Jurkat, Clone E6-1 (cell line): ENCODE measurements at regions not wholly inside any gene's neighbourhood (a gene's known extent, or its start where the extent isn't known, plus 50 kb on each side); places are given as distances from the start of the nearest gene placed in this dataset.

Experiments used
- DNase-seq: peaks from one replicate; pipeline ENCODE4 v3.0.0-alpha.2; 2011; ENCODE audit warnings: low read depth, low spot score
- H3K4me3 ChIP-seq: 2 replicates; pipeline ENCODE4 v1.5.1; 2011; ENCODE audit warnings: mild to moderate bottlenecking, low read length, control low read depth, moderate library complexity

DNA sequence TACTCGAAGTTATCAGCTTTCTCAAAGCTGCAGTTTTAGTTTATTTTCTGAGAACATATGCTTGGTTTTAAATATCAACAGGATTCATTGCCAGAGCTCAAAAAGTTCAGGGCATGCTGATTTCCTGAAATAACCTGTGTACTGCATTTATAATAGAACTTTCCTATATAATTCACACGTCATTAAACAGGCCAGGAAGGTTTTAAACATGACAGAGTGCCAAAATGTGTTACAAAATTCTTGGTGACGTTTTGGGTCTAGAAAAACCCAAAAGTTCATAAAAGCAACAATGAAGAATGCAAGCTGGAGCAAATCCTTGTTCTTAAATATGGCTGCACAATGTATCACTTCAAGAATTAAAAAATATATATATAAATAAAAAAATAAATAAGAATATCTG, 1139.1 kb downstream of the CDH11 start:
- DNase-seq, result no peak
- H3K4me3 ChIP-seq, result no peak overlapping the region

DNA sequence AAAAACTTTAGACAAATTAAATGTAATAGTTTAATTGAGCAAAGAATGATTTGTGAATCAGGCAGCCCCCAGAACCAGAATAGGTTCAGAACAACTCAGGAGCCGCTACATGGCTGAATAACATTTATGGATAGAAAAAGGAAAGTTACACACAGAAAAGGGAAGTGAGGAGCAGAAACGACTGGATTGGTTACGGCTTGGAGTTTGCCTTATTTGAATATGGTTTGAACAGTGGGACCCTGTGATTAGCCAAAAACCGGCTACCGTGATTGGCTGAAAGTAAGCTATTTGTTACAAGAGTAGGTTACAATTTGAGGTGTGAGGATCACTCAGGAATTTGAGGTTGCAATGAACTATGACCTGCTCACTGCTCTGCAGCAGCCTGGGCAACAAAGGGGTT, 1139.8 kb downstream of the CDH11 start:
- no peak for DNase-seq
- H3K4me3 ChIP-seq, result no peak overlapping the region

DNA sequence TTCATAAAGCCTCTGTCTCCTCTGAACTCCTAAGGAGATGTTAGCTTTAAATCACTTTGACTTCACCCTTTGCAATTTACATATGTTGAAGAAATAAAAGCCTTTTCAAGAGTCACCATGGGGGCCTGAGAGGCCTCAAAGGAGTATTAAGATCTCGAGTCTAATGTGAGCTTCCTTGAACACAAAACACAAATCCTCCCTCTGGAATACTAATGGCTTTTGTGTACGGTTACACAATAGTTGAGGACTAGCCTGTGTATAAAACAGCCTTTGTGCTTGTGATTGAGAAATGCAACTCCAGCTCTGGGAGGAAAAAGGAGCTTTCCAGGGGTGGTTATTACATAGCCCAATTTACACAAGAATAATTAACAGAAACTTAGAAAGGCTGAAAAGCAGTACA, 1140.2 kb downstream of the CDH11 start:
- DNase-seq, result no peak
- no peak overlapping the region for H3K4me3 ChIP-seq

DNA sequence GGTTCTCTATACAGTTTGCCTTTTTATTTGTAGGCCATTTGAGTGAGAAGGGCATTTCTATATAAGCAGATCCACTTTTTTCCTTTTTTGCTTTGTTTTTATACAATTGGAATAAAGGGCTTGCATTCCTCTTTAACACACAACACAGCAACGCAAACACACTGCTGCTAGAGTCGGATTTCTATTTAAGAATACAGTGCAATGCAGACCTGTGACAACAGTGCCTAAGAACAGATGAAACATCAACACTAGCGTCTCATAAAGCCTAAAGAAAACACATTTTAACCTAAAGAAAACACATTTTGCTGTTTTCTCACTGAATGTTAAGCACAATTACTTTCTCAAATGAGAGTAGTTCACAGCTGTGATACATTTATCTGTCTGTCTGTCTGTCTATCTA, 1141.1 kb downstream of the CDH11 start:
- no peak for DNase-seq
- H3K4me3 ChIP-seq, result no peak overlapping the region

DNA sequence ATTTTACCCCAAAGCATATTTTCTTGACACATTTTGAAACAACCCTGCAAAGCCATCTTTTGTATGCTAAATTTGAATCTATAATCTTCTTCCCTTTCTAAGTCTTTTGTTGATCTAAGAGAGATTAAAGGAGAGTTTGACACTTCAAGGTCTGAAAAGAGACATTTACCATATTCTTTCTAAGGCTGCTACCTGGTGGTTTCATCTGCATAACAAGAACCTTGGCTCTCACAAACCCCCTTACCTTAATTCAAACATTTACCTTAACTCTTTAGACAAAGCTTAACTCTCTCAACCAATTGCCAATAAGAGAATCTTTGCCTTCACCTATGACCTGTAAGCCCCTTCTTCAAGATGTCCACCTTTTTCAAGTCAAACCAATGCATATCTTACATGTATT, 1143.6 kb downstream of the CDH11 start:
- no peak overlapping the region for H3K4me3 ChIP-seq
- DNase-seq, result no peak

DNA sequence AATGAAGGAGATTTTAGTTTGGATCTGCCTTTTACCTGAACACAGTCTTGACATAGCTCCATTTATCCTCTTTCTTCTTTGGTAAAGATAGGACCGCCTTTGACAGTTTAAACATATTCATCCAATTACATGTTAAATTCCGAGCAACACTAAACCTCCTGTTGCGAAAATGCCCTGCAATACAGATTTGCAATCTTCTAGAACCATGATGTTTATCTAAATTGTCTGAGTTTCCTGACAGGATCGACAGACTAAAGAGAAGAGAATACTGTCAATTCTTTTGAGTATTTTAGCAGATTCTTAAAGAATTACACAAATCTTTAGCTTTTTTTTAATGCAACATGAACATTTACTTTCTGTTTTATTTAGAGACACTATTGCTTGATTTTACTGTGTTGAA, 1145.5 kb downstream of the CDH11 start:
- no peak overlapping the region for H3K4me3 ChIP-seq
- DNase-seq, result no peak

DNA sequence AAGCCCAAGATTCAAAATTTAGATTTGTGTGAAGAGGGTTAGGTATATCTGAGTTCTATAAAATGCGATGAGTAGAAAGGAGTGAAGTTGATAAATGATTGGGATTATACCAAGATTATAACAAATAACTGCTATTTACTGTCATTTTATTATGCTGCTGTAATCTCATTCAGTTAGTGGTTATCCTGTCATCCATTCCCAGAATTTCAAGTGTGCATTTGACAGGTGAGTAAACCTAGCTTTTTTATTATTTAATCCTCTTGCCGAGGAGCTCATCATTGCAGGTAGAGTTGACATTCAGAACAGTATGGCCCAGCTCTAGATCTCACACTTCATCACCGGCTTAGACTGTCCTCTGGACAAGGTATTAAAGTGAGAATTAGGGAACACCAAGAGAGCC, 1146.2 kb downstream of the CDH11 start:
- no peak for DNase-seq
- H3K4me3 ChIP-seq, result no peak overlapping the region

DNA sequence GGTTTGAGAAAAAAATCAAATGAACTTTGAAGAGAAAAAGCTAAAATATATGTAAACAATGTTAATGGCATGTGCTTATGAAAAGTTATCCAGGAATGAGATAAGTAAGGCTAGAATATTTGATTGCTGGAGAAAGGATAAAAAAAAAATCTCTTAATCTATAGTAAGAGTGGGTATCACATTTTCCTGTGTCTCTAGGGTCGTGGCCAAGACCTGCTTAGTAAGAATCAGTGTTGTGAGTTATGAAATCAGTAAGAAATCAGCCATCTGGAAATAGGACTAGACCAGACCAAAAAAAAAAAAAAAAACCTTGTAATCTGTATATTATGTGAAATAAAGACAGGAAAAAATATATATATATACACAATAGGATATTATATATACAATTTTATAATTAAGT, 1153.9 kb downstream of the CDH11 start:
- H3K4me3 ChIP-seq, result no peak overlapping the region
- DNase-seq, result no peak

DNA sequence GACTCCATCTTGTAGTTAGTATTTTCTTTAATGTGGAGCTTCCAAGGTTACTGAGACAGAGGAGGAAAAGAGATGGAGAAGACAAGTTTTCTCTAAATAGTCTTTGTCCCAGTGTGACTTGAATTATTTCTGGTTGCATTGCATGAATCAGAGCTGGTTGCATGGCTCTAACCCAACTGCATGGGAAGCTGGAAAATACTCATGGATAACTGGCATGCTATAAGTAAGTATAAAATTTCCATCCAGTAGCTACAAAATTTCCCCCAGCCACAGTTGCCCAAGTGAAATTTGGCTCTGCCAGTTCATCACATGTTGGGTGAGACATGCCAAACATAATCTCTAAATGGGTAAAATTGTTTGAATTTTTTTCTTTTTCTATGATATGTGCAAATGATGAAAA, 1161.5 kb downstream of the CDH11 start:
- DNase-seq, result no peak
- no peak overlapping the region for H3K4me3 ChIP-seq

DNA sequence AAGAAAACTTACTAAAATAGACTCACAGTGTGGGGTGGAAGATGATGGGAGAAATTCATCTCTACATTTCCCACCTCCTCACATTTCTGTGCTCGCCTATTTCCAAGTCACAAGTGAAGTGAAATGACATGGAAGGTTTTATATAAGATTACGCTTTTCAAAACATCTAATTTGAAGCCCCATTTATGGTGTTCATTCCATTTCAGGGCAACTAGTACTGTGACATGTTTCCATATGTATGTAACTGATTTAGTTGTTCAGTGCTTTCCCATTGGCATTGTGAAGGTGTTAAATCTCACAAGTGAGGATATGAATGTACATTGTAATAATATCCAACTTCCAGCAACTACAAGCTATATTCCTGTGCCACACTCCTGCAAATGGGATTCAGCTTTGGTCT, 1174.8 kb downstream of the CDH11 start:
- DNase-seq, result no peak
- H3K4me3 ChIP-seq, result no peak overlapping the region

DNA sequence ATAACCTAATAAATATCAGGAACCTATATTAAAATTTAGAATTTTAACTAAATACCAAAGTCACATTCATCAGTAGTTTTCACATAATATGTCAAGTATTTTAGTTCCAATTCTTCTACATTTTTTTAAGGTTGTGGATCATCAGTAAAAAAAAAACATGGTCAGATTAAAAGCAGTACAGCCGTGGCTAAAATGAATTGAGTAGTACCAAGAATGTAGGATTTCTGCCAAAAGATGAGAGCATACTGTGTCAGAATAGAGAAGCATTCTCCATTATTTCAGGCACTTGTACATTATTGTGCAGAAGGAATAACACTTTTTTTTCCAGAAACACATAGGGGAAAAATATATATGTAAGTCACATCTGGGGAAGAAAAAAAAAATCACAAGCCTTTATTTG, 1176.1 kb downstream of the CDH11 start:
- no peak for DNase-seq

DNA sequence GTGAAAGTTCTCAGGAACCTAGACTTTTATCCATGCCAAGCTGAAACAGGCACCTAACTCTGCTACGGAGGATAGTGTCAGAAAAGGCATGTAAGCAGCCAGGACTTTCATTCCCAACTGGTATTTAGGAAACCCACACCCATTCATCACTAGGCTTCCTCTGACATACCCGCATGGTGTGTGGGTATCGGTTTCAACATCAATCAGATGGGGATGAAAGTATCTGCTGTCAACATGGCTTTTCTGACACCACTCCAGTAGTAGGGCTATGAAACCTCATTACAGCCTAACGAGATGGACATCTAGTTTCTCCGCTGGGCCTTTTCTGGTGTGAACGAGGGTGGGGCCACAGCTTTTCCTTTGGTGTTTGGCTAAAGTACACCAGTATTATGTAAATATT, 1178.3 kb downstream of the CDH11 start:
- DNase-seq, result no peak
- H3K4me3 ChIP-seq, result no peak overlapping the region

More for the DNA sequence above, 1176.1 kb downstream of the CDH11 start:
- no peak overlapping the region for H3K4me3 ChIP-seq

DNA sequence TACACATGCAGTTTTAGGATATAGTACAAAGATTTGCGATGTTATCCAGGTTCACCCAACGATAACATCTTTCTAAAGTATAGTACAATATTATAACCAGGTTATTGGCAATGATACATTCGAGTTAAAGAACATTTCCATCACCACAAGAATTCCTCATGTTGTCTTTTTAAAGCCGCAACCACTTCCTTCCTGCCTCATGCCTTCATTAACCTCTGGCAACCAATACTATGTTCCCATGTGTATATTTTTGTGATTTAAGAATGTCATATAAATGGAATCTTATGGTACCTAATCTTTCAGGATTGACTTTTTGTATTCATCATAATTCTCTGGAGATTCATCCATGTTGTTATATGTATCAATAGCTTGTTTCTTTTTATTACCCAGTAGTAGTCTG, 1183.2 kb downstream of the CDH11 start:
- DNase-seq, result no peak
- H3K4me3 ChIP-seq, result no peak overlapping the region

DNA sequence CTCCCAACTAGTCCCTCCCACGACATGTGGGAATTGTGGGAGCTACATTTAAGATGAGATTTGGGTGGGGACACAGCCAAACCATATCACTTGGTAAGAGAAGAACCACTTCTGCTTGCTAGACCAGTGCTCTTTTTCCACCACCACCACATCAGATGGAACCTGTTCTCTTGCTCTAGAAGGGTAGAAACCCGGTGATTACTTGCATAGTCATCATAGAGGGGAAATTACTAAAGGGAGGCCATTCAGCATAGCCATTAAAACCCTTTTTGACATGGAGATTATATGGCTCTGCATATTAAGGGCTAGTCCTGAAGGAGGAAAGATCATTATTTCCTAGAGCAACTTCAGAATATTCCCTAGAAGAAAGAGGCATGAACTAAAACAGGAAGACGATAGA, 1188.0 kb downstream of the CDH11 start:
- H3K4me3 ChIP-seq, result no peak overlapping the region
- DNase-seq, result no peak

DNA sequence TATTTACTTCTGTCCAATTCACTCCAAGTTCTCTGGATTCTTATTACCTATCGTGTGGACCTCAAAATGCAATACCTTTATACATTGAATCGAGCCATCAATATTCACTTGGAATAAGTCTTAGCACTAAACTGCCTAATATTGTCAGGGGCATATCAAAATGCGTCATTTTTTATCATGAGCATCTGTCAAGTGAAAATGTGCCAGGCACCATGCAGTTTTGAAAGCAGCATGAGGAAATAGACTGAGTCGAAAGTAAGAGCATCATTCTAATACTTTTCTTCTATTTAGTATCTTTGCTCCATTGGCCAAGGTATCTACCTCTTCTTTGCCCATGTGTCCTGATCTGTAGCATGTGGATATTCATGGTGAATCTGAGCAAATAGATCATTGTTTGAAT, 1193.4 kb downstream of the CDH11 start:
- no peak for DNase-seq
- no peak overlapping the region for H3K4me3 ChIP-seq

DNA sequence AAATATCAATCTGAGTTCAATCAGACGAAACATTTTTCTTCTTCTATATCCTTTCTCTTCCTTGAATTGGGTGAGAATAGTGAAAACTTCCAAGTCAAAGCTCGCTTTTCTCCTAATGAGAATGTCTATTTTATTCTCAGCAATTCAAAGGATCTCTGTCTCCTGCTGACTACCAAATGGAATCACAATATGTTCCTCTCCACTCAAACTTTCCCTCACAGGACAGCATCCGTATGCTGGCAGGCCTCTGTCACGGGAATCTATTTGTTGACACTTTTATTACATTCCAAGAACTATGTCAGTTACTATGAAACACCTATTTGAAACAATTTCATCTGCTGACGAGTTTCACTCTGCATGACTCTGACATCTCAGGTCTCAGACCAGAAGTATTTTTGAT, 1196.6 kb downstream of the CDH11 start:
- H3K4me3 ChIP-seq, result no peak overlapping the region
- DNase-seq, result no peak

DNA sequence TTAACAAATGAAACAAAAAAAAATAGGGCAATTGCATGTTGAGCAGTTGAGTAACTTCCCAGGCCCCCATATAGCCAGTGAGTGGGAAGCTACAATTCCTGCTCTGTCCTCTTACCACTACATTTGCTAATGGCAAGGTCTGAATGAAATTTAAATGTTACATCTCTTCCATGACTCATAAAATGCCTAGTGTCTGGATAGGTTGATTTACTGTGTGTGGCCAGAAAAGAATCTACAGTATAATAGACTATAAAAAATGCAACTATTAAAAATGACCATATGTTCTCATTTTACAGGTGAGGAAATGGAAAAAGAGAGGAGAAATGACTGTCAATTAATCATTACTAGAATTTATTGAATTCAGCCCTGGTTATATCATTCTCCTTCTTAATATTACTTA, 1199.3 kb downstream of the CDH11 start:
- no peak for DNase-seq
- H3K4me3 ChIP-seq, result no peak overlapping the region

DNA sequence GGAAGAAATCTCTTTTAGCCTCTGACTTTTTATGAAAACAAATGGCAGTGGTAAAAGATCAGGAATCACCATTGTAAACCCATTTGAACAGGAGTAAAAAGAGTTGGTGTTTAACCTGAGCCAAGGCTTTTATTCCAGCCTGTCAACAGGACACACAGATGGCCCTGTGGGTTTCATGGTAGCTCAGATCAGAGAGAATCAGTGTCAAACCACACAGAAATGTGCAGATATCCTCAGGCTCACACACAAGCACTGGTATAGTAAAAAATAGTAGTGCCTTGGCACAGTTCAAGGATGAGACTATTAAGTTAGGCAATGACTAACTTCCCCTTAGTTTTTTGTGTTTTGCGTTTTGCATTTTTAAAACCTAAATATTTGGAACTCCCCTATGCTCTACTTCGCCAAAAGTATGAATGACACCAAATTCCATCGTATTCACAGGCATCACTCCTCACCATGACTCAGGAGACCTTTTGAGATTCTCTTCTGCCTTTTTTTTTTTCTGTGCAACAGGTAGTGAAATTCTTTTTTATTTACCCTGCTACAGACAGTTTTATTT, 1200.0 kb downstream of the CDH11 start:
- no peak overlapping the region for H3K4me3 ChIP-seq
- DNase-seq, result no peak

DNA sequence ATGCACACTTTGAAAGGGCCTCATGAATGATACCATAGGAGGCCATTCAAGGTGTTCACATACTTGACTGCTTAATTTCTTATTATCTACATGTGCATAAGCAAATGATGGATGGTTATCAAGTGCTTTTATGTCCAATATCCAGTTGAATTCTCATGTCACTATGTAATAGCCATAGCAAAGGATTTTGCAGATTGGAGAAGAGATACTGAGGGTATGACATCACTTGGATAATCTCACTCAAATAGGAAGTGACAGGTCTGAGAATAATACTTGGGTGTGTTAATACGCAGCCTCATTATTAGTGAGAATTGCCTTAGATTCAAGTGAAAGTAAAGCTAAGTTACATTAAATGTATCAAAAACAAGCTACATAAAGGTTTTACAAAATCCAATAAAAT, 1208.6 kb downstream of the CDH11 start:
- no peak for DNase-seq
- no peak overlapping the region for H3K4me3 ChIP-seq

DNA sequence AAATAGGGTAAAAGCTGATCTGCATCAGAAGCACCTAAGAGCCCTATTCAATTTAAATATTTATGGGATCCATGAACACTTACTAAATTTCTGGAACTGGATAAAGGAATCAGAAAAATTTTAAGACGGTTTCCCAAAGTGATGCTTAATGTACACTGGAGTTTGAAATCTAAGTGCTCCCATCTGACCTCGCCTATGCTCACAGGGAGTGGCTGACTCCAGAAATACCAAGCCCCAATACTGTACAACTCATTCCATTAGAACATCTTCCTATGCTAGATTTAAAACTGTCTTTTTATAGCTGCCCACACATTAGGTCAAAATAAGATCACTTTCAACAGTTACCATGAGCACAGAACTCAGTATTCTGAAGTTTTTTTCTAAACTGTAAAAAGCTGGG, 1214.6 kb downstream of the CDH11 start:
- H3K4me3 ChIP-seq, result no peak overlapping the region
- no peak for DNase-seq

DNA sequence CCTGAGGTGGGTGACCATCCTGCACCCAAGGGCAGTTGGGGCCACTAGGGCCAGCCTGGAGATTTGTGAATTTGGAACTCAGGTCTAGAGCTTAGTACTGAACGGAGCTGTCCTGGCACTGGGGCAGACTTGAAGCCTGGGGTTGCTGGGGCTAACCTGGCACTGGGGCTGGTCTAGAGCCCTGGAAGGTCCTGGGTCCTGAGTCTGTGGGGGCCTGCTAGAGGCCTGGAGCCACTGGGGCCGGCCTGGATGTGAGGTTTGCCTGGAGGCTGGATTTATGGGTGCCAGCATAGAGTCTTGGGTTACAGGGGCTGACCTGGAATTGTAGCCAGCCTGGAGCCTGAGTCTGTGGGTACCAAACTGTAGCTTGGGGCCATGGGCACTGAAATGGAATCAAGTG, 1216.9 kb downstream of the CDH11 start:
- DNase-seq, result no peak
- no peak overlapping the region for H3K4me3 ChIP-seq

DNA sequence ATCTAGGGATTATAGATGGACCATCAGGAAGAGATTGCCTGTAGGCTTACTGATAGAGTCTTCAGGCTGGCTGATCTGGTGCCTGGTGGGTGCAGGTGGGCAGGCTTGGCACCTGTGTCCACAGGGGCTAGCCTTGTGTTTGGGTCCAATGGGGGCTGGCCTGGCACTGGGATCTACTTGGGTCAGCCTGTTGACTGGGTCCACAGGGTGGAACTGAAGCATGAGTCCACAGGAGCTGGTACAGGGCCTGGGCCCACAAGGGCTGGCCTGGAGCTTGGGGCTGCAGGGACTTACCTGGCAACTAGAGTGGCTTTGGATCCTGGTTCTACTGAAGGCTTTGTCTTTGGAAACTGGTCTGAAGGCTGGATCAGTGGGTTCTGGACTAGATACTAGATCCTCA, 1217.7 kb downstream of the CDH11 start:
- H3K4me3 ChIP-seq, result no peak overlapping the region
- no peak for DNase-seq
